A549 (cell line): ENCODE measurements at regions not wholly inside any gene's neighbourhood (a gene's known extent, or its start where the extent isn't known, plus 50 kb on each side); places are given as distances from the start of the nearest gene placed in this dataset.

Source experiments
- ATAC-seq, 2 experiments: fragments of 200-7000 bp in 1 of 2; fragments of >200 bp in 1 of 2; cut with Nextera tagmentation in 1 of 2; cut with Tn5 transposase in 1 of 2; 3 replicates each; pipeline versions ENCODE4 v1.8.0 to v1.9.1; 2018 to 2020; ENCODE audit warnings: mild to moderate bottlenecking in 1 of 2, moderate library complexity in 1 of 2
- CTCF ChIA-PET: fragments of 300-600 bp; sonication (Branson Sonifier 250); formaldehyde crosslinking; extraction: SDS; loops from one replicate; lab custom pipeline; 2021; ENCODE audit warnings: antibody characterized with exemption, inconsistent platforms; lab: Yijun Ruan, JAX
- POLR2A ChIA-PET: fragments of 350-600 bp; formaldehyde crosslinking; extraction: SDS; loops from one replicate; lab custom pipeline; 2021; ENCODE audit warnings: antibody characterized with exemption, inconsistent platforms; lab: Yijun Ruan, JAX
- DNase-seq, 2 experiments: peaks; one replicate each; pipeline versions ENCODE4 v3.0.0 to v3.0.0-alpha.2; 2011 to 2016; ENCODE audit warnings: low read depth in 1 of 2, low spot score in 1 of 2
- FAIRE-seq: peaks from 2 replicates; lab custom pipeline; 2011; peaks lifted over from hg19 to GRCh38; lab: Jason Lieb, UNC
- H3K27ac ChIP-seq, 2 experiments: fragments of >200 bp; sonication (Bioruptor Twin); formaldehyde crosslinking; 3 replicates each; pipeline ENCODE4 v1.5.1; 2016 to 2017
- H3K4me1 ChIP-seq: fragments of >200 bp; sonication (Bioruptor Twin); formaldehyde crosslinking; 3 replicates; pipeline ENCODE4 v1.6.1; 2016
- H3K4me2 ChIP-seq: fragments of >200 bp; sonication (Bioruptor Twin); formaldehyde crosslinking; 3 replicates; pipeline ENCODE4 v1.6.1; 2016
- H3K4me3 ChIP-seq: fragments of >200 bp; sonication (Bioruptor Twin); formaldehyde crosslinking; 3 replicates; pipeline ENCODE4 v1.5.1; 2016
- H3K9me3 ChIP-seq: fragments of >200 bp; sonication (Bioruptor Twin); formaldehyde crosslinking; 3 replicates; pipeline ENCODE4 v1.6.1; 2016
- BHLHE40 ChIP-seq: IDR thresholded peaks from 2 replicates; pipeline ENCODE4 v1.6.1; 2012; ENCODE audit warnings: low read depth, low read length, inconsistent platforms
- CBX2 ChIP-seq: fragments of 200-600 bp; sonication (generic); IDR thresholded peaks from 2 replicates; pipeline ENCODE4 v1.6.1; 2016; ENCODE audit warnings: low read depth, mild to moderate bottlenecking, borderline replicate concordance
- CEBPB ChIP-seq, 2 experiments: fragments of >200 bp in 1 of 2; sonication (Bioruptor Twin) in 1 of 2; formaldehyde crosslinking in 1 of 2; IDR thresholded peaks; 2 replicates each; pipeline ENCODE4 v1.6.1; 2012 to 2016
- CHD2 ChIP-seq: fragments of 150-350 bp; IDR thresholded peaks from 2 replicates; pipeline ENCODE4 v1.6.1; 2014; ENCODE audit warnings: low read length; ENCODE audit not compliant: partially characterized antibody
- CHD4 ChIP-seq: fragments of 200-600 bp; sonication (generic); IDR thresholded peaks from 2 replicates; pipeline ENCODE4 v1.6.1; 2016; ENCODE audit warnings: antibody characterized with exemption, mild to moderate bottlenecking, borderline replicate concordance
- EHF ChIP-seq: fragments of 250-450 bp; sonication (Bioruptor Pico); IDR thresholded peaks from 2 replicates; pipeline ENCODE4 v1.5.0; 2020; ENCODE audit warnings: mild to moderate bottlenecking
- EHMT2 ChIP-seq: fragments of 200-600 bp; sonication (generic); IDR thresholded peaks from 2 replicates; pipeline ENCODE4 v1.6.1; 2016; ENCODE audit warnings: antibody characterized with exemption, low read depth, mild to moderate bottlenecking, moderate library complexity
- EP300 ChIP-seq, 2 experiments: fragments of >200 bp; sonication (Bioruptor Twin); formaldehyde crosslinking; IDR thresholded peaks; 2 replicates in 1 of 2; 3 replicates in 1 of 2; pipeline ENCODE4 v1.6.1; 2016 to 2017
- FOSB ChIP-seq: fragments of 250-450 bp; sonication (Bioruptor Pico); IDR thresholded peaks from 2 replicates; pipeline ENCODE4 v1.5.0; 2020; ENCODE audit warnings: mild to moderate bottlenecking, moderate library complexity
- HDAC2 ChIP-seq: fragments of 200-600 bp; sonication (generic); IDR thresholded peaks from 2 replicates; pipeline ENCODE4 v1.6.1; 2016
- HEYL ChIP-seq: fragments of 250-450 bp; sonication (Bioruptor Pico); IDR thresholded peaks from 2 replicates; pipeline ENCODE4 v1.8.0; 2021; ENCODE audit warnings: mild to moderate bottlenecking, moderate library complexity
- HOXB5 ChIP-seq: fragments of 250-450 bp; sonication (Bioruptor Pico); IDR thresholded peaks from 2 replicates; pipeline ENCODE4 v1.5.0; 2020; ENCODE audit warnings: mild to moderate bottlenecking, moderate library complexity
- JUN ChIP-seq, 2 experiments: fragments of >200 bp; sonication (Bioruptor Twin); formaldehyde crosslinking; IDR thresholded peaks; 2 replicates in 1 of 2; 3 replicates in 1 of 2; pipeline ENCODE4 v1.6.1; 2016 to 2017
- KDM5A ChIP-seq: fragments of 200-600 bp; sonication (generic); IDR thresholded peaks from 2 replicates; pipeline ENCODE4 v1.6.1; 2016; ENCODE audit warnings: antibody characterized with exemption, mild to moderate bottlenecking
- MAFK ChIP-seq: fragments of 450-650 bp; IDR thresholded peaks from 2 replicates; pipeline ENCODE4 v1.6.1; 2014; ENCODE audit not compliant: partially characterized antibody
- NFE2L2 ChIP-seq: fragments of 150-350 bp; conservative IDR thresholded peaks from 2 replicates; pipeline ENCODE4 v1.6.1; 2014; ENCODE audit warnings: low read length
- NR3C1 ChIP-seq: fragments of >200 bp; sonication (Bioruptor Twin); formaldehyde crosslinking; IDR thresholded peaks from 3 replicates; pipeline ENCODE4 v1.6.1; 2017
- PHF8 ChIP-seq: fragments of 200-600 bp; sonication (generic); IDR thresholded peaks from 2 replicates; pipeline ENCODE4 v1.6.1; 2016; ENCODE audit warnings: low read depth, mild to moderate bottlenecking, antibody characterized with exemption, moderate library complexity, borderline replicate concordance
- RCOR1 ChIP-seq: fragments of 150-350 bp; IDR thresholded peaks from 2 replicates; pipeline ENCODE4 v1.6.1; 2014; ENCODE audit warnings: antibody characterized with exemption, low read length, low read depth
- RFX5 ChIP-seq: fragments of 450-650 bp; IDR thresholded peaks from 2 replicates; pipeline ENCODE4 v1.7.1; 2014; ENCODE audit warnings: antibody characterized with exemption, mild to moderate bottlenecking, moderate library complexity
- SREBF2 ChIP-seq: fragments of 450-650 bp; IDR thresholded peaks from 2 replicates; pipeline ENCODE4 v1.6.1; 2014; ENCODE audit warnings: mild to moderate bottlenecking, moderate library complexity
- TFCP2L1 ChIP-seq: fragments of 250-450 bp; sonication (Bioruptor Pico); IDR thresholded peaks from 2 replicates; pipeline ENCODE4 v1.5.0; 2021; ENCODE audit warnings: mild to moderate bottlenecking
- ZC3H11A ChIP-seq: fragments of 450-650 bp; IDR thresholded peaks from 2 replicates; pipeline ENCODE4 v1.6.1; 2014; ENCODE audit warnings: antibody characterized with exemption, mild to moderate bottlenecking
- ZNF302 ChIP-seq: fragments of 250-450 bp; sonication (Bioruptor Pico); IDR thresholded peaks from 2 replicates; pipeline ENCODE4 v1.9.0; 2021; ENCODE audit warnings: inconsistent platforms, mild to moderate bottlenecking, moderate library complexity
- WGBS: methylation state at CpG from one replicate; pipeline ENCODE4 v1.1.6; 2017; ENCODE audit errors: missing lambda C conversion rate; 5-methylcytosine and 5-hydroxymethylcytosine counted together
- TF ChIP-seq, protein P1 (sequence below): fragments of >200 bp; sonication (Bioruptor Twin); formaldehyde crosslinking; IDR thresholded peaks from 2 replicates; pipeline ENCODE4 v1.6.1; 2016
- TF ChIP-seq, protein P2 (sequence below): fragments of 200-600 bp; sonication (generic); IDR thresholded peaks from 2 replicates; pipeline ENCODE4 v1.6.1; 2016; ENCODE audit warnings: antibody characterized with exemption, mild to moderate bottlenecking, moderate library complexity
- TF ChIP-seq, protein P3 (sequence below): IDR thresholded peaks from 2 replicates; pipeline ENCODE4 v1.6.1; 2012
- TF ChIP-seq, protein P4 (sequence below): fragments of >200 bp; sonication (Bioruptor Twin); formaldehyde crosslinking; IDR thresholded peaks from 3 replicates; pipeline ENCODE4 v1.6.1; 2016
- TF ChIP-seq, protein P5 (sequence below): fragments of 250-450 bp; sonication (Bioruptor Pico); IDR thresholded peaks from 2 replicates; pipeline ENCODE4 v1.5.0; 2020; ENCODE audit warnings: low read depth, mild to moderate bottlenecking, moderate library complexity
- TF ChIP-seq, protein P6 (sequence below): fragments of 450-650 bp; IDR thresholded peaks from 2 replicates; pipeline ENCODE4 v1.6.1; 2014; ENCODE audit warnings: antibody characterized with exemption

DNA sequence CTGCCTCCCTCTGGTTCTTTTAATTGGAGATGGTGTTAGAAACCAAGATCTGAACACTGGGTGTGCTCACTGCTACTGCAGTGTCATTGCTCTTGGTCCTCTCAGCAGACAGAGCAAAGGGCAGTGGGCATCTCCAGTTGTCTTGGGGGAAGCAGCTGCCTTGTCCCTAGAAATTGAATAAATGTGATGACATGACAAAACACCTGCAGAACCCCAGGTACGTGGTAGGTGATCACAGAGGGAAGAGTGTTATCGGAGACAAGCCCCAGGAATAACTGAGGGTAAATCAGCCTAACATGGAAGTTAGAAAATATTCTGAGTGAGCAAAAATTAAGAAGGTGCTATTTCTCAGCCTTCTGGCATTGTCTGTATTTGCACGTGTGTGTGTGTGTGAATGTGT lies 311.9 kb upstream of the HDAC4 start:
- ChIA-PET CTCF (no interaction called here), POLR2A (no interaction called here)
- 7% methylated on average over 3 of the region's 3 CpGs for WGBS
- FAIRE-seq (no peak), ATAC-seq (no peak), DNase-seq (no peak)
- H3K4me1 ChIP-seq, result no peaks in the 10 kb centered on the region
- H3K27ac ChIP-seq, result no peak overlapping the region
- H3K4me3 ChIP-seq, result no peak overlapping the region
- H3K9me3 ChIP-seq, result peaks cover 46% of the 10 kb centered on the region
- H3K4me2 ChIP-seq, result no peak overlapping the region
- TF ChIP-seq MAFK, result peak; percentile 79
- no peak for TF ChIP-seq ZC3H11A

DNA sequence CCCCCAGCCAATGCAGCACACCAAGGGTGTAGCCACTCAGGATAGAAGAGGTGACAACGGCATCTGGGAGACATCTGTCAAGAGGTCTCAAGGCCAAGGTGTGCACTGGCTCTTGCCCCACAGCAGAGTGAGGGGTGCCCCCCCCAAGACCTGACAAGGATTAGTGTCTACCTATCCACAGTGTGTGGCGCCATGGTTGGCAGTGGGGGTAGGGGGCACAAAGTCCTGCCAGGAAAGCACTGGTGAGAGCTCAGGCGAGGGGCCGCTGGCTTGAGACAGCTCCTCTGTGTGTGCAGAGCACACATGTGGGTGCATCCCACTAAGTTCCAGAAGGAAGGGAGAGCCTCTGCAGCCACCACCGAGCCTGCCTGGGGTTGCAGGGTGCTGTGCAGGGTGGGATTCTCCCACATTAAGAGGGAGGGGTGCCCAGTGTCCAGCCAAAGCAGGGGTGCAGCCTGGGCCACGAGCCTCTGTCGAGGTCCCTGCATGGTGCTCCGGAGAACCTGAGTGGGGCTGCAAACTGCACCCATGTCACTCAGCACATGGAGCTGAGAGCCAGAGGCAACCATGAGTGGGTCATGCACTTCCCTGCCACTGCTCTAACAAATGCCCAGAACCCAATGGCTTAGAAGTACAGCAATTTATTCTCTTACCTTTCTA lies 311.2 kb upstream of the HDAC4 start:
- CTCF ChIA-PET, result no interaction called here
- H3K9me3 ChIP-seq, result peaks cover 46% of the 10 kb centered on the region
- no peak for FAIRE-seq

DNA sequence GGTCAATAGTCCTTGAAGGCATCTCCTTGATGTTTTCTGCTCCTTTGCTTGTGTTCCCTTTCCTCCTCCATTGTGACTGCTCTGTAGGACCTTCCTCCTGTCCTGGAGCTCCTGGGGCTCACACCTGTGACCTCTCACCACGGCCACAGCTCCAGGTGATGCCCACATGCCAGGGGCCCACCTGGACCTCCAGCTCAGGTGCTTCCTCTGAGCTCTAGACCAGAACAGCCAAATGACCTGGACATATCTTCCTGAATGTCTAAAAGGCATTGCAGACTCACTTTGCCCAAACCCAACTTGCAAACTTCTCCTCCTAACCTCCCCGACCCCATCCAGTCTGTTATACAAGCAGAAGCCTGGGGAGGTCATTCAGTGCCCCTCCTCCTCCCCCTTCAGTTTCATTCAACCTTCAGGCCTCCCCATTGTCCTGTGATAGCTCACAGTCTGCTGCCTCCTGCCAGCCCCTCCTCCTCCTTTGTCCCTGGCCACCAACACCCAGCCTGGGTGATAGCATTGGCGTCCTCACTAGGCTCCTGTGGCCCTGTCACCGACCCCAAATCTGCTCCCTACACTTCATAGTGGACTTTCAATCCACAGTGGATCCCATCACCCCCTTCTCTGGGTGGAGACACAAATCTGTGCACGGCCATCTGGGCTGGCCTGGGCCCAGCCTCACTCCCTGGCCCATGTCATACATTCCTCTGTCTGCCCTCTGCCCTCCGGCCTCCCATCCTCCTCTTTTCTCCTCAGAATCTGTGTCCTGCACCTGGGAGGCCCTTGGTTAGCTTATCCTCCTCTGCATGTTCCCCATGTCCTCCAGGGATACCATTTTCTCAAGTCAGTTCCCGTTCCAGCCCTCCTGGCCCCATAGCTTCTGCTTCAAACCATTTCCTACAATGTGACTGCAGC lies 310.4 kb upstream of the HDAC4 start:
- no peak for DNase-seq
- WGBS, result 3% methylated on average over 7 of the region's 7 CpGs
- Histone ChIP-seq H3K9me3 (peaks cover 46% of the 10 kb centered on the region), H3K4me2 (no peak overlapping the region), H3K27ac (no peak overlapping the region), H3K4me1 (no peaks in the 10 kb centered on the region), H3K4me3 (no peak overlapping the region)
- no peak for FAIRE-seq
- CTCF ChIA-PET, result interaction anchor here (0.7 kb wide), 1 partner anchor 22 kb away, joined by 3 read pairs; no protein-coding TSS in a partner anchor
- no peak for ATAC-seq
- POLR2A ChIA-PET, result no interaction called here
- no peak for TF ChIP-seq KDM5A
- TF ChIP-seq CEBPB (IDR thresholded peaks at IDR 0.05), result no peak
- no peak for TF ChIP-seq PHF8
- no peak for TF ChIP-seq EHF
- no peak for TF ChIP-seq CHD2
- TF ChIP-seq SREBF2, result no peak
- TF ChIP-seq RFX5, result no peak
- TF ChIP-seq, protein P1, sequence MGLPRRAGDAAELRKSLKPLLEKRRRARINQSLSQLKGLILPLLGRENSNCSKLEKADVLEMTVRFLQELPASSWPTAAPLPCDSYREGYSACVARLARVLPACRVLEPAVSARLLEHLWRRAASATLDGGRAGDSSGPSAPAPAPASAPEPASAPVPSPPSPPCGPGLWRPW, result no peak
- TF ChIP-seq NR3C1, result no peak
- TF ChIP-seq CBX2, result no peak
- TF ChIP-seq, protein P2, sequence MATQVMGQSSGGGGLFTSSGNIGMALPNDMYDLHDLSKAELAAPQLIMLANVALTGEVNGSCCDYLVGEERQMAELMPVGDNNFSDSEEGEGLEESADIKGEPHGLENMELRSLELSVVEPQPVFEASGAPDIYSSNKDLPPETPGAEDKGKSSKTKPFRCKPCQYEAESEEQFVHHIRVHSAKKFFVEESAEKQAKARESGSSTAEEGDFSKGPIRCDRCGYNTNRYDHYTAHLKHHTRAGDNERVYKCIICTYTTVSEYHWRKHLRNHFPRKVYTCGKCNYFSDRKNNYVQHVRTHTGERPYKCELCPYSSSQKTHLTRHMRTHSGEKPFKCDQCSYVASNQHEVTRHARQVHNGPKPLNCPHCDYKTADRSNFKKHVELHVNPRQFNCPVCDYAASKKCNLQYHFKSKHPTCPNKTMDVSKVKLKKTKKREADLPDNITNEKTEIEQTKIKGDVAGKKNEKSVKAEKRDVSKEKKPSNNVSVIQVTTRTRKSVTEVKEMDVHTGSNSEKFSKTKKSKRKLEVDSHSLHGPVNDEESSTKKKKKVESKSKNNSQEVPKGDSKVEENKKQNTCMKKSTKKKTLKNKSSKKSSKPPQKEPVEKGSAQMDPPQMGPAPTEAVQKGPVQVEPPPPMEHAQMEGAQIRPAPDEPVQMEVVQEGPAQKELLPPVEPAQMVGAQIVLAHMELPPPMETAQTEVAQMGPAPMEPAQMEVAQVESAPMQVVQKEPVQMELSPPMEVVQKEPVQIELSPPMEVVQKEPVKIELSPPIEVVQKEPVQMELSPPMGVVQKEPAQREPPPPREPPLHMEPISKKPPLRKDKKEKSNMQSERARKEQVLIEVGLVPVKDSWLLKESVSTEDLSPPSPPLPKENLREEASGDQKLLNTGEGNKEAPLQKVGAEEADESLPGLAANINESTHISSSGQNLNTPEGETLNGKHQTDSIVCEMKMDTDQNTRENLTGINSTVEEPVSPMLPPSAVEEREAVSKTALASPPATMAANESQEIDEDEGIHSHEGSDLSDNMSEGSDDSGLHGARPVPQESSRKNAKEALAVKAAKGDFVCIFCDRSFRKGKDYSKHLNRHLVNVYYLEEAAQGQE, result no peak

More for the DNA sequence above, 311.2 kb upstream of the HDAC4 start:
- H3K4me3 ChIP-seq, result no peak overlapping the region
- H3K4me2 ChIP-seq, result no peak overlapping the region
- DNase-seq (no peak), ATAC-seq (no peak)
- TF ChIP-seq RCOR1, result no peak
- TF ChIP-seq ZNF302 (CRISPR knock-in tag), result no peak
- TF ChIP-seq JUN (IDR thresholded peaks at IDR 0.05), result no peak
- no peak for TF ChIP-seq MAFK
- no peak for TF ChIP-seq HEYL
- no peak for TF ChIP-seq SREBF2
- no peak for TF ChIP-seq EP300 (IDR thresholded peaks at IDR 0.05)
- TF ChIP-seq, protein P3, sequence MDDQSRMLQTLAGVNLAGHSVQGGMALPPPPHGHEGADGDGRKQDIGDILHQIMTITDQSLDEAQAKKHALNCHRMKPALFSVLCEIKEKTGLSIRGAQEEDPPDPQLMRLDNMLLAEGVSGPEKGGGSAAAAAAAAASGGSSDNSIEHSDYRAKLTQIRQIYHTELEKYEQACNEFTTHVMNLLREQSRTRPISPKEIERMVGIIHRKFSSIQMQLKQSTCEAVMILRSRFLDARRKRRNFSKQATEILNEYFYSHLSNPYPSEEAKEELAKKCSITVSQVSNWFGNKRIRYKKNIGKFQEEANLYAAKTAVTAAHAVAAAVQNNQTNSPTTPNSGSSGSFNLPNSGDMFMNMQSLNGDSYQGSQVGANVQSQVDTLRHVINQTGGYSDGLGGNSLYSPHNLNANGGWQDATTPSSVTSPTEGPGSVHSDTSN, result no peak
- no peak for TF ChIP-seq HOXB5
- no peak for TF ChIP-seq CHD4
- no peak for TF ChIP-seq TFCP2L1 (CRISPR knock-in tag)
- TF ChIP-seq EHMT2, result no peak
- no peak for TF ChIP-seq HDAC2
- no peak for TF ChIP-seq BHLHE40
- TF ChIP-seq, protein P4, sequence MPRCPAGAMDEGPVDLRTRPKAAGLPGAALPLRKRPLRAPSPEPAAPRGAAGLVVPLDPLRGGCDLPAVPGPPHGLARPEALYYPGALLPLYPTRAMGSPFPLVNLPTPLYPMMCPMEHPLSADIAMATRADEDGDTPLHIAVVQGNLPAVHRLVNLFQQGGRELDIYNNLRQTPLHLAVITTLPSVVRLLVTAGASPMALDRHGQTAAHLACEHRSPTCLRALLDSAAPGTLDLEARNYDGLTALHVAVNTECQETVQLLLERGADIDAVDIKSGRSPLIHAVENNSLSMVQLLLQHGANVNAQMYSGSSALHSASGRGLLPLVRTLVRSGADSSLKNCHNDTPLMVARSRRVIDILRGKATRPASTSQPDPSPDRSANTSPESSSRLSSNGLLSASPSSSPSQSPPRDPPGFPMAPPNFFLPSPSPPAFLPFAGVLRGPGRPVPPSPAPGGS, result no peak
- no peak for TF ChIP-seq NFE2L2
- TF ChIP-seq, protein P5, sequence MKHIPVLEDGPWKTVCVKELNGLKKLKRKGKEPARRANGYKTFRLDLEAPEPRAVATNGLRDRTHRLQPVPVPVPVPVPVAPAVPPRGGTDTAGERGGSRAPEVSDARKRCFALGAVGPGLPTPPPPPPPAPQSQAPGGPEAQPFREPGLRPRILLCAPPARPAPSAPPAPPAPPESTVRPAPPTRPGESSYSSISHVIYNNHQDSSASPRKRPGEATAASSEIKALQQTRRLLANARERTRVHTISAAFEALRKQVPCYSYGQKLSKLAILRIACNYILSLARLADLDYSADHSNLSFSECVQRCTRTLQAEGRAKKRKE (CRISPR knock-in tag), result no peak
- TF ChIP-seq FOSB, result no peak
- TF ChIP-seq, protein P6, sequence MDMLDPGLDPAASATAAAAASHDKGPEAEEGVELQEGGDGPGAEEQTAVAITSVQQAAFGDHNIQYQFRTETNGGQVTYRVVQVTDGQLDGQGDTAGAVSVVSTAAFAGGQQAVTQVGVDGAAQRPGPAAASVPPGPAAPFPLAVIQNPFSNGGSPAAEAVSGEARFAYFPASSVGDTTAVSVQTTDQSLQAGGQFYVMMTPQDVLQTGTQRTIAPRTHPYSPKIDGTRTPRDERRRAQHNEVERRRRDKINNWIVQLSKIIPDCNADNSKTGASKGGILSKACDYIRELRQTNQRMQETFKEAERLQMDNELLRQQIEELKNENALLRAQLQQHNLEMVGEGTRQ, result no peak
- H3K4me1 ChIP-seq, result no peaks in the 10 kb centered on the region
- POLR2A ChIA-PET, result no interaction called here
- no peak overlapping the region for H3K27ac ChIP-seq
- WGBS, result 14% methylated on average over 7 of the region's 8 CpGs
